Liver (tissue), 8 donors: ENCODE measurements at regions not wholly inside any gene's neighbourhood (a gene's known extent, or its start where the extent isn't known, plus 50 kb on each side); places are given as distances from the start of the nearest gene placed in this dataset.

Experiments used
- DNase-seq: peaks from one replicate; pipeline ENCODE4 v3.0.0-alpha.2; 2017; ENCODE audit warnings: low spot score
- H3K27ac ChIP-seq, 2 donors: one replicate each; pipeline ENCODE4 v1.7.0; 2013; ENCODE audit warnings: inconsistent platforms in 2 of 2, low read length in 2 of 2, control low read depth in 1 of 2, low read depth in 1 of 2, mild to moderate bottlenecking in 1 of 2
- H3K27me3 ChIP-seq, 4 donors: one replicate each; pipeline versions ENCODE4 v1.6.1 to v1.7.0; 2013; ENCODE audit warnings: low read length in 3 of 4, inconsistent platforms in 1 of 4, mild to moderate bottlenecking in 1 of 4, moderate library complexity in 1 of 4; ENCODE audit not compliant: control insufficient read depth in 4 of 4, insufficient read depth in 4 of 4
- H3K36me3 ChIP-seq, 4 donors: one replicate each; pipeline versions ENCODE4 v1.6.1 to v1.7.0; 2013; ENCODE audit warnings: low read length in 3 of 4, mild to moderate bottlenecking in 3 of 4, low read depth in 1 of 4, moderate library complexity in 1 of 4; ENCODE audit not compliant: control insufficient read depth in 4 of 4, insufficient read depth in 3 of 4
- H3K4me1 ChIP-seq, 4 donors: one replicate each; pipeline versions ENCODE4 v1.6.1 to v1.7.0; 2013; ENCODE audit warnings: low read length in 3 of 4, mild to moderate bottlenecking in 3 of 4, moderate library complexity in 1 of 4; ENCODE audit not compliant: control insufficient read depth in 4 of 4, insufficient read depth in 4 of 4
- H3K4me3 ChIP-seq, 3 donors: one replicate each; pipeline versions ENCODE4 v1.6.1 to v1.7.0; 2013; ENCODE audit warnings: low read length in 3 of 3, control low read depth in 1 of 3, low read depth in 1 of 3, mild to moderate bottlenecking in 1 of 3
- H3K9ac ChIP-seq, 2 donors: one replicate each; pipeline ENCODE4 v1.7.0; 2013; ENCODE audit warnings: low read length in 2 of 2, mild to moderate bottlenecking in 2 of 2, moderate library complexity in 2 of 2, control low read depth in 1 of 2, low read depth in 1 of 2
- H3K9me3 ChIP-seq, 4 donors: one replicate each; pipeline versions ENCODE4 v1.6.1 to v1.7.0; 2013; ENCODE audit warnings: low read length in 3 of 4; ENCODE audit not compliant: control insufficient read depth in 4 of 4
- ATF3 ChIP-seq: IDR thresholded peaks from 2 replicates; pipeline ENCODE4 v1.6.1; 2016; ENCODE audit warnings: antibody characterized with exemption
- CTCF ChIP-seq: fragments of 150-350 bp; IDR thresholded peaks from 2 replicates; pipeline ENCODE4 v1.5.1; 2017; ENCODE audit warnings: improper control_type of control experiment, low read depth, low read length; ENCODE audit not compliant: missing input control
- EGR1 ChIP-seq, 2 donors: IDR thresholded peaks; 2 replicates each; pipeline ENCODE4 v1.6.1; 2016 to 2018; ENCODE audit warnings: antibody characterized with exemption in 2 of 2, low read depth in 2 of 2
- FOXA1 ChIP-seq: IDR thresholded peaks from 2 replicates; pipeline ENCODE4 v1.6.1; 2016; ENCODE audit warnings: antibody characterized with exemption
- FOXA2 ChIP-seq: IDR thresholded peaks from 2 replicates; pipeline ENCODE4 v1.6.1; 2016; ENCODE audit warnings: antibody characterized with exemption
- GABPA ChIP-seq, 2 donors: IDR thresholded peaks in 1 of 2; conservative IDR thresholded peaks in 1 of 2; 2 replicates each; pipeline ENCODE4 v1.6.1; 2016; ENCODE audit warnings: antibody characterized with exemption in 2 of 2, mild to moderate bottlenecking in 1 of 2, moderate library complexity in 1 of 2
- HNF4G ChIP-seq: IDR thresholded peaks from 2 replicates; pipeline ENCODE4 v1.6.1; 2016; ENCODE audit warnings: antibody characterized with exemption
- JUND ChIP-seq, 2 donors: IDR thresholded peaks; 2 replicates each; pipeline ENCODE4 v1.6.1; 2016; ENCODE audit warnings: antibody characterized with exemption in 2 of 2
- NR2F2 ChIP-seq: IDR thresholded peaks from 2 replicates; pipeline ENCODE4 v1.6.1; 2016; ENCODE audit warnings: antibody characterized with exemption
- RAD21 ChIP-seq, 2 donors: IDR thresholded peaks; 2 replicates each; pipeline ENCODE4 v1.6.1; 2016; ENCODE audit warnings: antibody characterized with exemption in 2 of 2, mild to moderate bottlenecking in 2 of 2
- REST ChIP-seq: IDR thresholded peaks from 2 replicates; pipeline ENCODE4 v1.6.1; 2016; ENCODE audit warnings: antibody characterized with exemption, mild to moderate bottlenecking
- RXRA ChIP-seq, 2 donors: IDR thresholded peaks; 2 replicates each; pipeline ENCODE4 v1.6.1; 2017 to 2018; ENCODE audit warnings: antibody characterized with exemption in 2 of 2, mild to moderate bottlenecking in 1 of 2
- SP1 ChIP-seq: IDR thresholded peaks from 2 replicates; pipeline ENCODE4 v1.6.1; 2018; ENCODE audit warnings: antibody characterized with exemption, mild to moderate bottlenecking
- YY1 ChIP-seq: IDR thresholded peaks from 2 replicates; pipeline ENCODE4 v1.6.1; 2016; ENCODE audit warnings: antibody characterized with exemption, mild to moderate bottlenecking
- ZBTB33 ChIP-seq: IDR thresholded peaks from 2 replicates; pipeline ENCODE4 v1.6.1; 2016; ENCODE audit warnings: antibody characterized with exemption
- WGBS: extraction: QIAGEN DNeasy Blood & Tissue Kit; methylation state at CpG from one replicate; pipeline ENCODE4 v1.1.7; 2013; 5-methylcytosine and 5-hydroxymethylcytosine counted together
- donor health status: healthy.
- donor health status: healthy.
- donor health status: healthy.
- donor health status: healthy.
- donor health status: healthy.

GRCh38 chrY:20990123-20990522 lies 234.2 kb downstream of the RPS4Y2 start:
- no peaks in the 10 kb centered on the region for H3K27me3 ChIP-seq
- H3K9me3 ChIP-seq = no peaks in the 10 kb centered on the region
- H3K4me1 ChIP-seq = no peaks in the 10 kb centered on the region
- TF ChIP-seq SP1 = no peak
- TF ChIP-seq HNF4G = no peak
- no peak for TF ChIP-seq RAD21 (IDR thresholded peaks at IDR 0.05)
- no peak for TF ChIP-seq EGR1 (IDR thresholded peaks at IDR 0.05; ENCODE audit: low read depth in 2 of 2)
- no peak for TF ChIP-seq NR2F2
- 88% methylated on average over 1 of the region's 1 CpG for WGBS
- H3K27ac ChIP-seq = no peak overlapping the region
- H3K4me3 ChIP-seq = no peak overlapping the region
- DNase-seq = no peak
- H3K9ac ChIP-seq = no peak overlapping the region
- H3K36me3 ChIP-seq = no peaks in the 10 kb centered on the region

GRCh38 chrY:20990869-20991548 lies 235.1 kb downstream of the RPS4Y2 start:
- no peak for TF ChIP-seq RXRA (IDR thresholded peaks at IDR 0.05)
- TF ChIP-seq ZBTB33 = no peak
- TF ChIP-seq ATF3 = no peak
- TF ChIP-seq NR2F2 = no peak
- no peak for TF ChIP-seq REST
- TF ChIP-seq SP1 = no peak
- TF ChIP-seq GABPA (IDR thresholded peaks at IDR 0.05 in 1 of 2, conservative IDR thresholded peaks at IDR 0.05 in 1 of 2) = no peak
- no peak for TF ChIP-seq HNF4G
- no peak for TF ChIP-seq YY1
- no peak for TF ChIP-seq FOXA2
- no peak for TF ChIP-seq FOXA1
- TF ChIP-seq CTCF = no peak
- no peak for TF ChIP-seq JUND (IDR thresholded peaks at IDR 0.05)
- peak overlapping the region in 1 of 3 donors; percentile 2 for H3K4me3 ChIP-seq
- no peaks in the 10 kb centered on the region for H3K27me3 ChIP-seq
- 10% methylated on average over 1 of the region's 1 CpG for WGBS
- no peak for DNase-seq
- H3K27ac ChIP-seq = no peak overlapping the region
- H3K36me3 ChIP-seq = no peaks in the 10 kb centered on the region
- H3K9me3 ChIP-seq = no peaks in the 10 kb centered on the region
- no peaks in the 10 kb centered on the region for H3K4me1 ChIP-seq
- H3K9ac ChIP-seq = peak overlapping the region in 1 of 2 donors; percentile 13
